ENCODE measurements at regions not wholly inside any gene's neighbourhood (a gene's known extent, or its start where the extent isn't known, plus 50 kb on each side); places are given as distances from the start of the nearest gene placed in this dataset.

DNA sequence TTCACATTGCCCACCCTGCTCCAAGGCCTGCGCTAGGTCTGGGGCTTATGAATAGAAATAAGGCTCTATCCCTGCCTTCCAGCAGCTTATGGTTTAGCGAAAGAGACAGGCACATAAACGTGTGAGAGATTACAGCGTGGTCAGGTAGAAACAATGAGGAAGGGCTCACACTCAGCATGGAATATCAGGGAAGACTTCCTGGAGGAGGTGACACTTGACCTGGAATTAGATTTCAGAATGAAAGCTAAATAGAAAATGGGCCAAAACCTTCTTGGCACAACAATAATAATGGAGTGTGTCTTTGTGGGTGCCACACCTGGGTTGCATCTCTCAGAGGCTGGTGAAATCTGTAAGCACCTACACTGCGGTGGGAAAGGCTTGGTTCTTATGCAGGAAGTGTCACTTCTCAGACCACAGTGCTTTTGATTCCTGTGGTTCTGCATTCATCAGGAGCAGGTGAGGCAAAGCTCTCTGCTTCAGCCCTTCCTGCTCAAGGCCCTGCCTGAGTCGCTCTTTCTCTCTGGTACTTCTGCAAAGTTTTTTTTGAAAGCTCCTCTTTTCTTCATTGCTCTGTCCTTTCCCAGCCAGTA is 430.3 kb downstream of the ZNF536 start:
- Histone ChIP-seq H3K27ac (no peak overlapping the region), H3K9me3 (ENCODE audit: low read depth) (no peaks in the 10 kb centered on the region), H3K36me3 (no peaks in the 10 kb centered on the region), H3K4me3 (no peak overlapping the region), H3K4me1 (ENCODE audit: low read depth) (no peaks in the 10 kb centered on the region), H3K27me3 (peaks cover 34% of the 10 kb centered on the region)
- no peak for TF ChIP-seq CTCF (IDR thresholded peaks at IDR 0.05; ENCODE audit: low read depth, low read length)
- no peak for DNase-seq (ENCODE audit: low read depth in 1 of 2, low spot score in 1 of 2)

GRCh38 chr19:30799865-30800755 is 427.9 kb downstream of the ZNF536 start:
- H3K4me3 ChIP-seq = no peak overlapping the region
- H3K4me1 ChIP-seq (ENCODE audit: low read depth) = no peaks in the 10 kb centered on the region
- no peaks in the 10 kb centered on the region for H3K36me3 ChIP-seq
- DNase-seq (ENCODE audit: low read depth in 1 of 2, low spot score in 1 of 2) = peak; percentile 19 to 75
- TF ChIP-seq CTCF (IDR thresholded peaks at IDR 0.05; ENCODE audit: low read depth, low read length) = peak; percentile 69
- no peak overlapping the region for H3K27ac ChIP-seq
- H3K9me3 ChIP-seq (ENCODE audit: low read depth) = no peaks in the 10 kb centered on the region
- peaks cover 37% of the 10 kb centered on the region for H3K27me3 ChIP-seq

DNA sequence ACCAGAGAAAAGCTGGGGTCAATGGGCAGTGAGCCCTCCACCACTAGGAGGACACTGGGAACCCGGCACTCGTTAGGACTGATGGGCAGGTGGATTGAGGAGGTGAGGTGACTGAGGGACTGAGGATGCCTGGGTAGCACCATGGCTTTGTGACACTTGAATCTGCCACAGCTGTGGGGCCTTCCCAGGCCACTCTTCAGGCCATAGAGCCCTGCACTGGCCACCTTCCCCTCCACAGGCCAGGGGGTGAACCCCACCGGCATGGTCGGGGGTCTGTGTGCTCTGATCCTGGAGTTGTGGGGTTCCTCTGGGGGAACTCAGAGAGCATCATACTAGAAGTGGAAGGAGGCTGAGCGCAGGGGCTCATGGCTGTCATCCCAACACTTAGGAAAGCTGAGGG is 423.5 kb downstream of the ZNF536 start:
- no peaks in the 10 kb centered on the region for H3K36me3 ChIP-seq
- H3K27me3 ChIP-seq = peaks cover 36% of the 10 kb centered on the region
- TF ChIP-seq CTCF (IDR thresholded peaks at IDR 0.05; ENCODE audit: low read depth, low read length) = no peak
- no peak for DNase-seq (ENCODE audit: low read depth in 1 of 2, low spot score in 1 of 2)
- no peaks in the 10 kb centered on the region for H3K9me3 ChIP-seq (ENCODE audit: low read depth)
- H3K27ac ChIP-seq = no peak overlapping the region
- no peak overlapping the region for H3K4me3 ChIP-seq
- no peaks in the 10 kb centered on the region for H3K4me1 ChIP-seq (ENCODE audit: low read depth)

DNA sequence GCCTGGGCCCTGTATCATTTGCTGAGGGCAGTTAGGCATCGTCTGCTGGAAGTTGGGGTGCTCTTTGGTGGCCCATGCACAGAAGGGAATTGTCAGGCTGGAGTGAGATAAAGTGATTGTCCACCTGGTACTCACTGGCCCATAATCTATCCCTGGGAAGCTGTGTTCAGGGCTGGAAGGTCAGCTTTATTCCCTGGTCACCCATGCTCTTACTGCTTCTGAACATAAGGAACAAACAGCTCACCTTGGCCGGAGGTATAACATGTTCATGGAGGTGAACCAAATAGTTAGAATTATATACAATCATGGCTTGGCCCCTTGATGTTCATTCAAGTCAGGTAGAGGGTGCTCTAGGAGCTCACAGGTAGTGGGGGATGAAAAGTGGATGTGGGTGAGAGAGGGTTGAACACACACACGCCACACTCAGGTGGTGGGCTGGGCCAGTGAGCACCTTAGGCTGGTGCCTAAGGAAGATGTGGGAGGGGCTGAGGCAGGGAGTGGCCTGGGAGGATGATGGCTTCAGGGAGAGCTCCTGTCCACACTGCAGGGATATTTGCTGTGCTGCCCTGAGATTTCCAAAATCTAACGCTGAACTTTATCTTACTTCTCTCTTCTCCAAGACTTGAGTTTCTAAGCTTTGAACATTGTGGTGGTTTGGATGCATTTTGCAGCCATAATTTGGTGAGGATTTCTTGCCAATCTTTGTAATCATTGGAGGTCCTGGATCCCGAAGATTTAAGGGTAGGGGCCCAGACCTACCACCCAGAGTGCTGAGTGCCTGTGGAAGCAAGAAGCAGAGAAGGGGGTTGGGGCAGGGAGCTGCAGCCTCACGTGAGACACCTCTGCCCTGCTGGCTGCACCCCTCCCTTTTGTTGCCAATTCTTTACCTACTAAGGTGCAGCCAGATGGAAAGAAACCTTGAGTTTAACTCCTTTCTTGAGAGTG is 420.6 kb downstream of the ZNF536 start:
- Histone ChIP-seq H3K27ac (no peak overlapping the region), H3K4me3 (no peak overlapping the region), H3K4me1 (ENCODE audit: low read depth) (no peaks in the 10 kb centered on the region), H3K9me3 (ENCODE audit: low read depth) (no peaks in the 10 kb centered on the region), H3K27me3 (peaks cover 25% of the 10 kb centered on the region), H3K36me3 (no peaks in the 10 kb centered on the region)
- no peak for DNase-seq (ENCODE audit: low read depth in 1 of 2, low spot score in 1 of 2)
- TF ChIP-seq CTCF (IDR thresholded peaks at IDR 0.05; ENCODE audit: low read depth, low read length) = no peak

- no peaks in the 10 kb centered on the region for H3K4me1 ChIP-seq (ENCODE audit: low read depth)
Observed at GRCh38 chr19:30791088-30791487, 418.9 kb downstream of the ZNF536 start.

More at GRCh38 chr19:30791088-30791487, 418.9 kb downstream of the ZNF536 start:
- Histone ChIP-seq H3K27me3 (peaks cover 30% of the 10 kb centered on the region), H3K36me3 (no peaks in the 10 kb centered on the region), H3K9me3 (ENCODE audit: low read depth) (no peaks in the 10 kb centered on the region), H3K4me3 (no peak overlapping the region), H3K27ac (no peak overlapping the region)
- no peak for DNase-seq (ENCODE audit: low read depth in 1 of 2, low spot score in 1 of 2)
- no peak for TF ChIP-seq CTCF (IDR thresholded peaks at IDR 0.05; ENCODE audit: low read depth, low read length)
